ENCODE measurements at regions not wholly inside any gene's neighbourhood (a gene's known extent, or its start where the extent isn't known, plus 50 kb on each side); places are given as distances from the start of the nearest gene placed in this dataset.

GRCh38 chr1:14546416-14546815 lies 52.1 kb upstream of the KAZN start:
- no peak for DNase-seq (ENCODE audit: low spot score)
- intact Hi-C loops (cut with DNase I), result no loop called here

All from cardiac septum (tissue), 1 donor.